HUES6 (cell line): ENCODE measurements at regions not wholly inside any gene's neighbourhood (a gene's known extent, or its start where the extent isn't known, plus 50 kb on each side); places are given as distances from the start of the nearest gene placed in this dataset.

Experiments used
- H3K27ac ChIP-seq: 2 replicates; pipeline ENCODE4 v1.7.0; 2013; ENCODE audit warnings: low read depth, mild to moderate bottlenecking, low read length, inconsistent platforms
- H3K27me3 ChIP-seq: 2 replicates; pipeline ENCODE4 v1.6.1; 2013; ENCODE audit warnings: low read length; ENCODE audit not compliant: control insufficient read depth, insufficient read depth
- H3K36me3 ChIP-seq: 2 replicates; pipeline ENCODE4 v1.6.1; 2013; ENCODE audit warnings: low read length; ENCODE audit not compliant: control insufficient read depth, insufficient read depth
- H3K4me1 ChIP-seq: 2 replicates; pipeline ENCODE4 v1.6.1; 2013; ENCODE audit warnings: low read length; ENCODE audit not compliant: control insufficient read depth, insufficient read depth
- H3K4me3 ChIP-seq: 2 replicates; pipeline ENCODE4 v1.5.1; 2013; ENCODE audit warnings: low read depth, low read length
- H3K9ac ChIP-seq: one replicate; pipeline ENCODE4 v1.6.1; 2013; ENCODE audit warnings: mild to moderate bottlenecking, low read length
- H3K9me3 ChIP-seq: 2 replicates; pipeline ENCODE4 v1.6.1; 2013; ENCODE audit warnings: low read depth, low read length; ENCODE audit not compliant: control insufficient read depth, insufficient read depth

GRCh38 chr4:54516556-54517215, 141.1 kb upstream of the KIT start:
- Histone ChIP-seq H3K4me1 (no peaks in the 10 kb centered on the region), H3K9me3 (0 out of 2 replicates have a peak, but pooled peaks cover 11% of the 10 kb centered on the region), H3K36me3 (no peaks in the 10 kb centered on the region), H3K4me3 (no peak overlapping the region), H3K27ac (no peak overlapping the region), H3K9ac (no peak overlapping the region), H3K27me3 (no peaks in the 10 kb centered on the region)

- Histone ChIP-seq H3K36me3 (no peaks in the 10 kb centered on the region), H3K4me3 (no peak overlapping the region), H3K27me3 (no peaks in the 10 kb centered on the region), H3K4me1 (no peaks in the 10 kb centered on the region), H3K9me3 (0 out of 2 replicates have a peak, but pooled peaks cover 11% of the 10 kb centered on the region), H3K27ac (no peak overlapping the region), H3K9ac (no peak overlapping the region)
Measured at GRCh38 chr4:54517781-54518444, 139.8 kb upstream of the KIT start.

- H3K9me3 ChIP-seq = no peaks in the 10 kb centered on the region
- no peak overlapping the region for H3K9ac ChIP-seq
- peaks cover 14% of the 10 kb centered on the region; the same call in 1 of the 2 replicates for H3K4me1 ChIP-seq
- H3K27ac ChIP-seq = no peak overlapping the region
- H3K36me3 ChIP-seq = no peaks in the 10 kb centered on the region
- H3K4me3 ChIP-seq = no peak overlapping the region
- H3K27me3 ChIP-seq = no peaks in the 10 kb centered on the region
Measured at GRCh38 chr4:54525602-54526001, 132.2 kb upstream of the KIT start.

- no peak overlapping the region for H3K9ac ChIP-seq
- no peak overlapping the region for H3K4me3 ChIP-seq
- H3K9me3 ChIP-seq = no peaks in the 10 kb centered on the region
- no peak overlapping the region for H3K27ac ChIP-seq
- no peaks in the 10 kb centered on the region for H3K36me3 ChIP-seq
- peaks cover 14% of the 10 kb centered on the region; the same call in 1 of the 2 replicates for H3K4me1 ChIP-seq
- H3K27me3 ChIP-seq = no peaks in the 10 kb centered on the region
Measured at GRCh38 chr4:54526560-54526959, 131.2 kb upstream of the KIT start.

GRCh38 chr4:54527532-54527931, 130.2 kb upstream of the KIT start:
- no peaks in the 10 kb centered on the region for H3K9me3 ChIP-seq
- no peak overlapping the region for H3K4me3 ChIP-seq
- peaks cover 14% of the 10 kb centered on the region; the same call in 1 of the 2 replicates for H3K4me1 ChIP-seq
- H3K27me3 ChIP-seq = no peaks in the 10 kb centered on the region
- no peak overlapping the region for H3K27ac ChIP-seq
- H3K36me3 ChIP-seq = no peaks in the 10 kb centered on the region
- H3K9ac ChIP-seq = no peak overlapping the region

- Histone ChIP-seq H3K27ac (no peak overlapping the region), H3K4me3 (peak overlapping the region; percentile 56), H3K27me3 (peaks cover 4% of the 10 kb centered on the region; the same call in 1 of the 2 replicates), H3K4me1 (peaks cover 18% of the 10 kb centered on the region), H3K9ac (no peak overlapping the region), H3K36me3 (no peaks in the 10 kb centered on the region), H3K9me3 (peaks cover 10% of the 10 kb centered on the region)
Measured at GRCh38 chr4:54539500-54540029, 118.2 kb upstream of the KIT start.

- Histone ChIP-seq H3K27ac (no peak overlapping the region), H3K4me1 (peaks cover 18% of the 10 kb centered on the region)
Measured at GRCh38 chr4:54540931-54541330, 116.8 kb upstream of the KIT start.

GRCh38 chr4:54541426-54542118, 116.2 kb upstream of the KIT start:
- peaks cover 18% of the 10 kb centered on the region for H3K4me1 ChIP-seq
- H3K27ac ChIP-seq = no peak overlapping the region
- H3K36me3 ChIP-seq = no peaks in the 10 kb centered on the region
- H3K4me3 ChIP-seq = no peak overlapping the region
- H3K9me3 ChIP-seq = no peaks in the 10 kb centered on the region
- H3K27me3 ChIP-seq = peaks cover 4% of the 10 kb centered on the region; the same call in 1 of the 2 replicates
- no peak overlapping the region for H3K9ac ChIP-seq

More at GRCh38 chr4:54540931-54541330, 116.8 kb upstream of the KIT start:
- no peaks in the 10 kb centered on the region for H3K9me3 ChIP-seq
- no peak overlapping the region for H3K4me3 ChIP-seq
- no peak overlapping the region for H3K9ac ChIP-seq
- peaks cover 4% of the 10 kb centered on the region; the same call in 1 of the 2 replicates for H3K27me3 ChIP-seq
- no peaks in the 10 kb centered on the region for H3K36me3 ChIP-seq

GRCh38 chr4:54542119-54542438, 115.7 kb upstream of the KIT start:
- Histone ChIP-seq H3K9ac (no peak overlapping the region), H3K27me3 (peaks cover 4% of the 10 kb centered on the region; the same call in 1 of the 2 replicates), H3K9me3 (no peaks in the 10 kb centered on the region), H3K36me3 (no peaks in the 10 kb centered on the region), H3K27ac (no peak overlapping the region), H3K4me1 (peaks cover 18% of the 10 kb centered on the region), H3K4me3 (no peak overlapping the region)

- Histone ChIP-seq H3K27me3 (peaks cover 4% of the 10 kb centered on the region; the same call in 1 of the 2 replicates), H3K27ac (no peak overlapping the region), H3K36me3 (no peaks in the 10 kb centered on the region), H3K9ac (no peak overlapping the region), H3K9me3 (no peaks in the 10 kb centered on the region), H3K4me3 (no peak overlapping the region), H3K4me1 (peaks cover 22% of the 10 kb centered on the region)
Measured at GRCh38 chr4:54542540-54543041, 115.2 kb upstream of the KIT start.
